Loucy (cell line): ENCODE measurements at regions not wholly inside any gene's neighbourhood (a gene's known extent, or its start where the extent isn't known, plus 50 kb on each side); places are given as distances from the start of the nearest gene placed in this dataset.

Source experiments
- H2AFZ ChIP-seq: fragments of 200-600 bp; sonication (generic); 2 replicates; pipeline ENCODE4 v1.6.0; 2016; ENCODE audit warnings: antibody characterized with exemption, mild to moderate bottlenecking, low read length, moderate library complexity
- H3F3A ChIP-seq: fragments of 200-600 bp; 2 replicates; pipeline ENCODE4 v1.6.0; 2016; ENCODE audit warnings: antibody characterized with exemption, low read depth, mild to moderate bottlenecking
- H3K27me3 ChIP-seq: fragments of 200-600 bp; sonication (generic); 2 replicates; pipeline ENCODE4 v1.6.1; 2014; ENCODE audit warnings: low read length, mild to moderate bottlenecking; ENCODE audit not compliant: insufficient read depth, poor library complexity, severe bottlenecking
- H3K36me3 ChIP-seq: fragments of 200-600 bp; sonication (generic); 2 replicates; pipeline ENCODE4 v1.6.1; 2016; ENCODE audit warnings: low read length; ENCODE audit not compliant: insufficient read depth
- H3K4me1 ChIP-seq: fragments of 200-600 bp; sonication (generic); 2 replicates; pipeline ENCODE4 v1.5.1; 2014; ENCODE audit warnings: low read length, mild to moderate bottlenecking; ENCODE audit not compliant: insufficient read depth, poor library complexity, severe bottlenecking
- H3K4me2 ChIP-seq: fragments of 200-600 bp; sonication (generic); 2 replicates; pipeline ENCODE4 v1.6.0; 2014; ENCODE audit warnings: antibody characterized with exemption, low read length, low read depth, mild to moderate bottlenecking; ENCODE audit not compliant: poor library complexity, severe bottlenecking
- H3K4me3 ChIP-seq: fragments of 200-600 bp; sonication (generic); 2 replicates; pipeline ENCODE4 v1.5.1; 2014; ENCODE audit warnings: low read length, mild to moderate bottlenecking, mixed read lengths; ENCODE audit not compliant: poor library complexity, severe bottlenecking
- H3K79me2 ChIP-seq: fragments of 200-600 bp; sonication (generic); 2 replicates; pipeline ENCODE4 v1.6.1; 2014; ENCODE audit warnings: low read length; ENCODE audit not compliant: insufficient read depth
- H3K9ac ChIP-seq: fragments of 200-600 bp; sonication (generic); 2 replicates; pipeline ENCODE4 v1.6.0; 2014; ENCODE audit warnings: mild to moderate bottlenecking, low read depth, low read length, moderate library complexity; ENCODE audit not compliant: poor library complexity, severe bottlenecking
- H3K9me2 ChIP-seq: fragments of 200-600 bp; sonication (generic); replicated peaks from 2 replicates; pipeline ENCODE4 v1.6.1; 2016; ENCODE audit warnings: low read depth, low read length, mixed read lengths
- H3K9me3 ChIP-seq: fragments of 200-600 bp; sonication (generic); 2 replicates; pipeline ENCODE4 v1.6.1; 2014; ENCODE audit warnings: mild to moderate bottlenecking, antibody characterized with exemption, low read length, low read depth; ENCODE audit not compliant: insufficient read depth
- H4K20me1 ChIP-seq: fragments of 200-600 bp; sonication (generic); 2 replicates; pipeline ENCODE4 v1.6.0; 2014; ENCODE audit warnings: antibody characterized with exemption, low read length, mild to moderate bottlenecking; ENCODE audit not compliant: insufficient read depth, poor library complexity, severe bottlenecking
- CTCF ChIP-seq: fragments of 200-600 bp; sonication (generic); conservative IDR thresholded peaks from 2 replicates; pipeline ENCODE4 v1.5.1; 2014; ENCODE audit warnings: mild to moderate bottlenecking, antibody characterized with exemption, low read length
- EZH2phosphoT487 ChIP-seq: fragments of 200-600 bp; IDR thresholded peaks from 2 replicates; pipeline ENCODE4 v1.6.1; 2018; ENCODE audit warnings: antibody characterized with exemption, mild to moderate bottlenecking, moderate library complexity, borderline replicate concordance

- no peaks in the 10 kb centered on the region for H3K27me3 ChIP-seq
- H3K79me2 ChIP-seq = no peaks in the 10 kb centered on the region
- no peaks in the 10 kb centered on the region for H3K36me3 ChIP-seq
- H3K9ac ChIP-seq = no peak overlapping the region
- H4K20me1 ChIP-seq = no peaks in the 10 kb centered on the region
- no peak overlapping the region for H3K4me3 ChIP-seq
- H3K4me1 ChIP-seq = peaks cover 3% of the 10 kb centered on the region
- H2AFZ ChIP-seq = no peak overlapping the region
- H3K9me3 ChIP-seq = no peaks in the 10 kb centered on the region
- H3F3A ChIP-seq = no peaks in the 10 kb centered on the region
- H3K4me2 ChIP-seq = no peak overlapping the region
- no peaks in the 10 kb centered on the region for H3K9me2 ChIP-seq
- TF ChIP-seq CTCF (no peak), EZH2phosphoT487 (no peak)
Observed at GRCh38 chr15:66650433-66650832, 51.6 kb upstream of the SMAD6 start.

GRCh38 chr15:66651198-66651597 is 50.8 kb upstream of the SMAD6 start:
- H3K9me3 ChIP-seq = no peaks in the 10 kb centered on the region
- no peak overlapping the region for H3K4me3 ChIP-seq
- no peaks in the 10 kb centered on the region for H3K79me2 ChIP-seq
- H3F3A ChIP-seq = no peaks in the 10 kb centered on the region
- H3K36me3 ChIP-seq = no peaks in the 10 kb centered on the region
- peaks cover 3% of the 10 kb centered on the region for H3K4me1 ChIP-seq
- no peaks in the 10 kb centered on the region for H4K20me1 ChIP-seq
- TF ChIP-seq CTCF (no peak), EZH2phosphoT487 (no peak)
- H3K4me2 ChIP-seq = no peak overlapping the region
- no peak overlapping the region for H3K9ac ChIP-seq
- H3K27me3 ChIP-seq = no peaks in the 10 kb centered on the region
- H2AFZ ChIP-seq = no peak overlapping the region
- no peaks in the 10 kb centered on the region for H3K9me2 ChIP-seq

GRCh38 chr15:66651913-66652642 is 50.0 kb upstream of the SMAD6 start:
- no peaks in the 10 kb centered on the region for H3K9me2 ChIP-seq
- TF ChIP-seq CTCF (no peak), EZH2phosphoT487 (no peak)
- no peak overlapping the region for H3K4me2 ChIP-seq

More at GRCh38 chr15:66651913-66652642, 50.0 kb upstream of the SMAD6 start:
- Histone ChIP-seq H3K9ac (no peak overlapping the region), H3K9me3 (no peaks in the 10 kb centered on the region), H3K36me3 (no peaks in the 10 kb centered on the region), H4K20me1 (no peaks in the 10 kb centered on the region), H2AFZ (no peak overlapping the region), H3K27me3 (no peaks in the 10 kb centered on the region), H3K4me3 (no peak overlapping the region), H3K79me2 (peaks cover 6% of the 10 kb centered on the region; the same call in 1 of the 2 replicates), H3F3A (no peaks in the 10 kb centered on the region), H3K4me1 (peaks cover 3% of the 10 kb centered on the region)
